HEK293 (cell line): ENCODE measurements at regions not wholly inside any gene's neighbourhood (a gene's known extent, or its start where the extent isn't known, plus 50 kb on each side); places are given as distances from the start of the nearest gene placed in this dataset.

Experiments
- CTCF ChIA-PET: fragments of 350-600 bp; formaldehyde crosslinking; extraction: SDS; loops from one replicate; lab custom pipeline; 2021; ENCODE audit warnings: antibody characterized with exemption; lab: Yijun Ruan, JAX
- POLR2A ChIA-PET: fragments of 300-600 bp; formaldehyde crosslinking; extraction: SDS; loops from one replicate; lab custom pipeline; 2020; ENCODE audit warnings: antibody characterized with exemption, inconsistent platforms; lab: Yijun Ruan, JAX
- H3K27ac ChIP-seq: fragments of 200-500 bp; sonication (Bioruptor generic); 2 replicates; pipeline ENCODE4 v1.5.1; 2014; ENCODE audit warnings: low read depth, low read length, control low read depth, inconsistent platforms; ENCODE audit errors: extremely low read depth
- H3K36me3 ChIP-seq, 2 experiments: fragments of 200-500 bp in 1 of 2; sonication (Bioruptor generic) in 1 of 2; 1 replicate in 1 of 2; 2 replicates in 1 of 2; pipeline ENCODE4 v1.5.1; 2014 to 2017; ENCODE audit warnings: inconsistent platforms in 2 of 2, low read length in 2 of 2; ENCODE audit not compliant: control insufficient read depth in 2 of 2, insufficient read depth in 1 of 2
- H3K4me1 ChIP-seq: fragments of 200-500 bp; sonication (Bioruptor generic); 2 replicates; pipeline ENCODE4 v1.5.1; 2014; ENCODE audit warnings: mild to moderate bottlenecking, low read length, inconsistent platforms; ENCODE audit not compliant: control insufficient read depth, insufficient read depth
- H3K4me3 ChIP-seq: 2 replicates; pipeline ENCODE4 v1.5.1; 2011; ENCODE audit warnings: low read depth, mild to moderate bottlenecking, control low read depth, low read length, moderate library complexity
- H3K9me3 ChIP-seq: fragments of 200-500 bp; sonication (Bioruptor generic); 2 replicates; pipeline ENCODE4 v1.5.1; 2014; ENCODE audit warnings: low read depth, low read length, inconsistent platforms; ENCODE audit not compliant: control insufficient read depth, insufficient read depth
- BCL11A ChIP-seq: fragments of 450-650 bp; formaldehyde crosslinking; IDR thresholded peaks from 2 replicates; pipeline ENCODE4 v1.5.1; 2016; ENCODE audit warnings: low read depth, missing biosample characterization, missing genetic modification characterization
- FEZF1 ChIP-seq: fragments of 450-650 bp; formaldehyde crosslinking; IDR thresholded peaks from 2 replicates; pipeline ENCODE4 v1.5.1; 2016; ENCODE audit warnings: missing biosample characterization, missing genetic modification characterization
- GLI4 ChIP-seq: fragments of 450-650 bp; formaldehyde crosslinking; IDR thresholded peaks from 2 replicates; pipeline ENCODE4 v1.5.1; 2016; ENCODE audit warnings: missing biosample characterization, missing genetic modification characterization
- HOXD13 ChIP-seq: sonication (generic); formaldehyde crosslinking; IDR thresholded peaks from 2 replicates; pipeline ENCODE4 v1.8.0; 2022; ENCODE audit warnings: missing genetic modification reagents, borderline replicate concordance
- IKZF3 ChIP-seq: fragments of 450-650 bp; IDR thresholded peaks from 2 replicates; pipeline ENCODE4 v1.5.0; 2018; ENCODE audit warnings: missing biosample characterization, mild to moderate bottlenecking, missing genetic modification characterization, moderate library complexity
- KLF8 ChIP-seq: fragments of 450-650 bp; formaldehyde crosslinking; IDR thresholded peaks from 2 replicates; pipeline ENCODE4 v1.5.1; 2016; ENCODE audit warnings: missing biosample characterization, missing genetic modification characterization
- PRDM1 ChIP-seq: fragments of 450-650 bp; formaldehyde crosslinking; IDR thresholded peaks from 2 replicates; pipeline ENCODE4; 2016; ENCODE audit warnings: missing biosample characterization, missing genetic modification characterization
- RBAK ChIP-seq: fragments of 450-650 bp; formaldehyde crosslinking; IDR thresholded peaks from 2 replicates; pipeline ENCODE4 v1.5.1; 2016; ENCODE audit warnings: missing biosample characterization, missing genetic modification characterization
- SCRT1 ChIP-seq: fragments of 450-650 bp; formaldehyde crosslinking; IDR thresholded peaks from 2 replicates; pipeline ENCODE4 v1.5.1; 2016; ENCODE audit warnings: missing biosample characterization, missing genetic modification characterization, borderline replicate concordance
- SP3 ChIP-seq: fragments of 450-650 bp; formaldehyde crosslinking; IDR thresholded peaks from 2 replicates; pipeline ENCODE4 v1.5.1; 2016; ENCODE audit warnings: missing biosample characterization, missing genetic modification characterization
- YY2 ChIP-seq: fragments of 450-650 bp; formaldehyde crosslinking; IDR thresholded peaks from 2 replicates; pipeline ENCODE4 v1.5.1; 2016; ENCODE audit warnings: missing biosample characterization, missing genetic modification characterization
- ZFHX2 ChIP-seq: fragments of 450-650 bp; formaldehyde crosslinking; conservative IDR thresholded peaks from 2 replicates; pipeline ENCODE4 v1.5.1; 2016; ENCODE audit warnings: missing biosample characterization, missing genetic modification characterization
- ZNF112 ChIP-seq: fragments of 450-650 bp; formaldehyde crosslinking; IDR thresholded peaks from 2 replicates; pipeline ENCODE4 v1.5.0; 2017; ENCODE audit warnings: missing biosample characterization, missing genetic modification characterization
- ZNF132 ChIP-seq: fragments of 450-650 bp; formaldehyde crosslinking; IDR thresholded peaks from 2 replicates; pipeline ENCODE4 v1.5.1; 2017; ENCODE audit warnings: missing biosample characterization, missing genetic modification characterization, borderline replicate concordance
- ZNF169 ChIP-seq: fragments of 450-650 bp; formaldehyde crosslinking; IDR thresholded peaks from 2 replicates; pipeline ENCODE4 v1.5.1; 2016; ENCODE audit warnings: missing biosample characterization, missing genetic modification characterization
- ZNF335 ChIP-seq: fragments of 450-650 bp; formaldehyde crosslinking; conservative IDR thresholded peaks from 2 replicates; pipeline ENCODE4 v1.5.1; 2016; ENCODE audit warnings: missing biosample characterization, missing genetic modification characterization
- ZNF426 ChIP-seq: fragments of 450-650 bp; formaldehyde crosslinking; IDR thresholded peaks from 2 replicates; pipeline ENCODE4 v1.5.1; 2017; ENCODE audit warnings: missing biosample characterization, missing genetic modification characterization, mild to moderate bottlenecking, inconsistent platforms, moderate library complexity
- ZNF473 ChIP-seq: fragments of 450-650 bp; formaldehyde crosslinking; IDR thresholded peaks from 2 replicates; pipeline ENCODE4 v1.5.1; 2017; ENCODE audit warnings: missing biosample characterization, missing genetic modification characterization
- ZNF660 ChIP-seq: fragments of 450-650 bp; IDR thresholded peaks from 2 replicates; pipeline ENCODE4 v1.5.1; 2018; ENCODE audit warnings: missing biosample characterization, mild to moderate bottlenecking, missing genetic modification characterization
- ZNF707 ChIP-seq: fragments of 450-650 bp; formaldehyde crosslinking; IDR thresholded peaks from 2 replicates; pipeline ENCODE4 v1.5.1; 2016; ENCODE audit warnings: missing biosample characterization, missing genetic modification characterization
- ZNF768 ChIP-seq: fragments of 450-650 bp; formaldehyde crosslinking; IDR thresholded peaks from 2 replicates; pipeline ENCODE4 v1.5.1; 2018; ENCODE audit warnings: missing biosample characterization, mild to moderate bottlenecking, missing genetic modification characterization
- TF ChIP-seq, protein P1 (sequence below): fragments of 450-650 bp; formaldehyde crosslinking; optimal IDR thresholded peaks from 2 replicates; pipeline ENCODE3; 2016; ENCODE audit warnings: missing biosample characterization, mild to moderate bottlenecking, missing genetic modification characterization
- TF ChIP-seq, protein P2 (sequence below): fragments of 450-650 bp; formaldehyde crosslinking; IDR thresholded peaks from 2 replicates; pipeline ENCODE4 v1.5.1; 2017; ENCODE audit warnings: missing biosample characterization, missing genetic modification characterization
- TF ChIP-seq, protein P3 (sequence below): fragments of 450-650 bp; formaldehyde crosslinking; IDR thresholded peaks from 2 replicates; pipeline ENCODE4 v1.5.1; 2016; ENCODE audit warnings: missing biosample characterization, missing genetic modification characterization, low read depth
- TF ChIP-seq, protein P4 (sequence below): fragments of 450-650 bp; IDR thresholded peaks from 2 replicates; pipeline ENCODE4 v1.5.1; 2018; ENCODE audit warnings: missing biosample characterization, mild to moderate bottlenecking, missing genetic modification characterization

DNA sequence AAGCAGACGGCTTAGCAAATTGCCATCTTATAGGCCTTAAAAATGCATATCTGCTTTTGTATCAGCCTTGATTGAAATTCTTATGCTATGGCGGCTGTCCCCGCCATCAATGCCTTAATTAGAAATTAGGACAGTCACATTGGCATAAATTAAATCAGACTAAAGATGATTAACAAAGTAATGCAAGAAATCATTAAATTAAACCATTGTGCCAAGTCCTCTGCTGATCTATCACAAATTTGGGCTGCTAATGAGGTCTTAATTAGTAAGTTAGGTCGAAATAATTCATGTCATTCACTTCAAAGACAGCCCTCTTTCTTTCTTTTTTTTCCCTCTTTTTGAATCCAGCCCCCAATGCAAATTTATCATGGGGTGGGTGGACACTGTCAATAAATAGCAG lies 159.3 kb downstream of the MIAT start:
- TF ChIP-seq SCRT1 (tag by site-specific recombination): no peak
- TF ChIP-seq PRDM1 (tag by site-specific recombination): no peak
- no peak for TF ChIP-seq IKZF3 (tag by site-specific recombination)
- no peak for TF ChIP-seq BCL11A
- TF ChIP-seq ZNF335 (tag by site-specific recombination): no peak
- CTCF ChIA-PET: interaction anchor here (0.6 to 0.7 kb wide), 2 partner anchors 10 to 684 kb away, joined by 3 read pairs; no protein-coding TSS in a partner anchor
- Histone ChIP-seq H3K9me3 (no peaks in the 10 kb centered on the region), H3K36me3 (no peaks in the 10 kb centered on the region), H3K4me3 (no peak overlapping the region), H3K4me1 (no peaks in the 10 kb centered on the region), H3K27ac (no peak overlapping the region)
- POLR2A ChIA-PET: no interaction called here

DNA sequence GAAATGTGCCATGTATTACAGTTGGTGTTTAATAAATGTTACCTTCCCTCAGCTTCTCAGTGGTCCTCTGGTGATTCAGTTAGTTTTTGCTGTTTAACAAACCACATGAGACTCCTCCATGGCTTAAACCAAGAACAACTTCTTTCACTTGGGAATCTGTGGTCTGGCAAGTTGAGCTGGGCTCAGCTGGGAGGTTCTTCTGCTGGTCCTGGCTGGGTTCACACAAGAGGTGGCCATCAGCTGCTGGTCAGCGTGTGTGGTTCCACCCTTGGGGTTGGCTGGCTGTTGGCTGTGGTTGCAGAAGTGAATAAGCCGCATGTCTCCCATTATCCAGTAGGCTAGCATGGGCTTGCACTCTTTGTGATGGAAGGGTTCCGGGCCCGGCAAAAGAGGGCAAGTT lies 160.5 kb downstream of the MIAT start:
- CTCF ChIA-PET: no interaction called here
- Histone ChIP-seq H3K36me3 (no peaks in the 10 kb centered on the region), H3K4me3 (no peak overlapping the region), H3K9me3 (no peaks in the 10 kb centered on the region)
- POLR2A ChIA-PET: no interaction called here
- TF ChIP-seq ZNF660 (tag by site-specific recombination) (no peak), ZNF426 (tag by site-specific recombination) (no peak), SP3 (tag by site-specific recombination) (no peak), YY2 (no peak), RBAK (tag by site-specific recombination) (no peak), ZNF707 (tag by site-specific recombination) (no peak), KLF8 (tag by site-specific recombination) (no peak), ZNF473 (no peak), FEZF1 (tag by site-specific recombination) (no peak), ZNF112 (no peak), BCL11A (no peak)
- TF ChIP-seq, protein P1, sequence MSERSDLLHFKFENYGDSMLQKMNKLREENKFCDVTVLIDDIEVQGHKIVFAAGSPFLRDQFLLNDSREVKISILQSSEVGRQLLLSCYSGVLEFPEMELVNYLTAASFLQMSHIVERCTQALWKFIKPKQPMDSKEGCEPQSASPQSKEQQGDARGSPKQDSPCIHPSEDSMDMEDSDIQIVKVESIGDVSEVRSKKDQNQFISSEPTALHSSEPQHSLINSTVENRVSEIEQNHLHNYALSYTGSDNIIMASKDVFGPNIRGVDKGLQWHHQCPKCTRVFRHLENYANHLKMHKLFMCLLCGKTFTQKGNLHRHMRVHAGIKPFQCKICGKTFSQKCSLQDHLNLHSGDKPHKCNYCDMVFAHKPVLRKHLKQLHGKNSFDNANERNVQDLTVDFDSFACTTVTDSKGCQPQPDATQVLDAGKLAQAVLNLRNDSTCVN (tag by site-specific recombination): no peak
- TF ChIP-seq, all 188 proteins: peak for 0
- Histone ChIP-seq H3K4me1 (no peaks in the 10 kb centered on the region), H3K27ac (no peak overlapping the region)

DNA sequence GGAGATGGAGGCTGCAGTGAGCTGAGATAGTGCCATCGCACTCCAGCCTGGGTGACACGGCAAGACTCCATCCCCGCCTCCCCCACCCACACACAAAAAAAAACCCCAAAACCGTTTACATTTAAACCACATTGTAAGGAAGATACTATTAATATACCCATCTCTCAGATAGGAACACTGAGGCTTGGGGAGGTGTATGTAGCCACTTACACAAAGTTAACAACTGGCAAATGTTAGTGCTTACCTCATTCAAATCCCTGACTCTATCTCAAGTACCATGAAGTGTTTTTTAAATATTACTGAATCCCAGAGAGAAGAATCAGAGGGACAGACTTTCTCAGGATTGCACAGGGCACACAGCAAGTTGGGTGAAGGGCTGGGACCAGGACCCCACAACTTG lies 164.5 kb downstream of the MIAT start:
- ChIA-PET CTCF (no interaction called here), POLR2A (no interaction called here)
- TF ChIP-seq, protein P2, sequence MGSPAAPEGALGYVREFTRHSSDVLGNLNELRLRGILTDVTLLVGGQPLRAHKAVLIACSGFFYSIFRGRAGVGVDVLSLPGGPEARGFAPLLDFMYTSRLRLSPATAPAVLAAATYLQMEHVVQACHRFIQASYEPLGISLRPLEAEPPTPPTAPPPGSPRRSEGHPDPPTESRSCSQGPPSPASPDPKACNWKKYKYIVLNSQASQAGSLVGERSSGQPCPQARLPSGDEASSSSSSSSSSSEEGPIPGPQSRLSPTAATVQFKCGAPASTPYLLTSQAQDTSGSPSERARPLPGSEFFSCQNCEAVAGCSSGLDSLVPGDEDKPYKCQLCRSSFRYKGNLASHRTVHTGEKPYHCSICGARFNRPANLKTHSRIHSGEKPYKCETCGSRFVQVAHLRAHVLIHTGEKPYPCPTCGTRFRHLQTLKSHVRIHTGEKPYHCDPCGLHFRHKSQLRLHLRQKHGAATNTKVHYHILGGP (tag by site-specific recombination): no peak
- TF ChIP-seq ZNF132 (tag by site-specific recombination): no peak
- Histone ChIP-seq H3K4me3 (no peak overlapping the region), H3K27ac (no peak overlapping the region), H3K36me3 (no peaks in the 10 kb centered on the region), H3K9me3 (no peaks in the 10 kb centered on the region), H3K4me1 (no peaks in the 10 kb centered on the region)

DNA sequence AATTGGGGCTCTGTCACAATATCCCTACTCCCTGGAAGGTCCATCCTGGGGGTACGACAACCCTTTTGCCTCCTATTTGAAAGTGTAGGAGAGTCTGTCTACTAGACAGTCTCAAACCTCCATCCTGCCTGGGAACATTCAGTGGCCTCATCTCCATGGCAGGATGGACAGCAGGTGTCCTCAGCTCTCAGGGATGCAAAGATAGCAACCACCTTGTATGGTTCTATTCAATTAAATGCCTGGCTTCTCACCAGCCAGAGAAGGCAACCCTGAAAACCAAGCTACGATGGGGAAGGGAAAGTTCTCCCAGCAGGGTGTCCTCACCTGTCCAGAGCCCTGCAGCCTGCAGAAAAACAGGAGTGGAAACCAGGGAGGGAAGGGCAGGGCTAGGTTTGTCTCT lies 164.9 kb downstream of the MIAT start:
- Histone ChIP-seq H3K4me3 (no peak overlapping the region), H3K36me3 (no peaks in the 10 kb centered on the region), H3K9me3 (no peaks in the 10 kb centered on the region), H3K27ac (no peak overlapping the region), H3K4me1 (no peaks in the 10 kb centered on the region)
- CTCF ChIA-PET: interaction anchor here (0.7 to 1.2 kb wide), 2 partner anchors 19 to 288 kb away, joined by 3 read pairs; no protein-coding TSS in a partner anchor
- POLR2A ChIA-PET: no interaction called here
- TF ChIP-seq ZFHX2 (tag by site-specific recombination) (no peak), ZNF169 (tag by site-specific recombination) (no peak), GLI4 (tag by site-specific recombination) (no peak), ZNF768 (tag by site-specific recombination) (no peak), HOXD13 (CRISPR knock-in tag) (no peak)
- TF ChIP-seq, protein P3, sequence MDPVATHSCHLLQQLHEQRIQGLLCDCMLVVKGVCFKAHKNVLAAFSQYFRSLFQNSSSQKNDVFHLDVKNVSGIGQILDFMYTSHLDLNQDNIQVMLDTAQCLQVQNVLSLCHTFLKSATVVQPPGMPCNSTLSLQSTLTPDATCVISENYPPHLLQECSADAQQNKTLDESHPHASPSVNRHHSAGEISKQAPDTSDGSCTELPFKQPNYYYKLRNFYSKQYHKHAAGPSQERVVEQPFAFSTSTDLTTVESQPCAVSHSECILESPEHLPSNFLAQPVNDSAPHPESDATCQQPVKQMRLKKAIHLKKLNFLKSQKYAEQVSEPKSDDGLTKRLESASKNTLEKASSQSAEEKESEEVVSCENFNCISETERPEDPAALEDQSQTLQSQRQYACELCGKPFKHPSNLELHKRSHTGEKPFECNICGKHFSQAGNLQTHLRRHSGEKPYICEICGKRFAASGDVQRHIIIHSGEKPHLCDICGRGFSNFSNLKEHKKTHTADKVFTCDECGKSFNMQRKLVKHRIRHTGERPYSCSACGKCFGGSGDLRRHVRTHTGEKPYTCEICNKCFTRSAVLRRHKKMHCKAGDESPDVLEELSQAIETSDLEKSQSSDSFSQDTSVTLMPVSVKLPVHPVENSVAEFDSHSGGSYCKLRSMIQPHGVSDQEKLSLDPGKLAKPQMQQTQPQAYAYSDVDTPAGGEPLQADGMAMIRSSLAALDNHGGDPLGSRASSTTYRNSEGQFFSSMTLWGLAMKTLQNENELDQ (tag by site-specific recombination): no peak
- TF ChIP-seq, protein P4, sequence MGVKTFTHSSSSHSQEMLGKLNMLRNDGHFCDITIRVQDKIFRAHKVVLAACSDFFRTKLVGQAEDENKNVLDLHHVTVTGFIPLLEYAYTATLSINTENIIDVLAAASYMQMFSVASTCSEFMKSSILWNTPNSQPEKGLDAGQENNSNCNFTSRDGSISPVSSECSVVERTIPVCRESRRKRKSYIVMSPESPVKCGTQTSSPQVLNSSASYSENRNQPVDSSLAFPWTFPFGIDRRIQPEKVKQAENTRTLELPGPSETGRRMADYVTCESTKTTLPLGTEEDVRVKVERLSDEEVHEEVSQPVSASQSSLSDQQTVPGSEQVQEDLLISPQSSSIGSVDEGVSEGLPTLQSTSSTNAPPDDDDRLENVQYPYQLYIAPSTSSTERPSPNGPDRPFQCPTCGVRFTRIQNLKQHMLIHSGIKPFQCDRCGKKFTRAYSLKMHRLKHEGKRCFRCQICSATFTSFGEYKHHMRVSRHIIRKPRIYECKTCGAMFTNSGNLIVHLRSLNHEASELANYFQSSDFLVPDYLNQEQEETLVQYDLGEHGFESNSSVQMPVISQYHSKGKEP (tag by site-specific recombination): no peak
